ENCODE measurements at regions not wholly inside any gene's neighbourhood (a gene's known extent, or its start where the extent isn't known, plus 50 kb on each side); places are given as distances from the start of the nearest gene placed in this dataset.

DNA sequence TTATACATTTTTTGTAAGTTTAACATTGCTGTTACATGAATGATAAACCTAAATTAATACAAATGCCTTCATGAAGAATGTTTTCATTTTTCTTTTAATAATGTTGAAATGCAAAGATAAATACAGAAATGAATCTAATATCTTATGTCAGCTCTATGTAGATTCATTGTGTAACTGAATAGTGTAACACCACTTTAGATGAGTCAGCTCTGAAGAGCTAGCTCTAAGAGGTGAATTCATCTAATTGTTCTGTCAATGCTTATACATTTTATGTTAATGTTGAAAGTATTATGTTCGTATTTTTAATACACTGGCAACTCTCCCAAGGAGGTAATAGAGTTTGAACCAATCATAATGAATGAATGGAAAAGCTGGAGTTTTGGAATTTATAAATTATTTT, 146.9 kb upstream of the FMR1 start:
- Histone ChIP-seq H3K36me3 (no peaks in the 10 kb centered on the region), H3K27me3 (no peaks in the 10 kb centered on the region), H3K27ac (no peak overlapping the region), H3K4me1 (no peaks in the 10 kb centered on the region), H3K4me3 (no peak overlapping the region), H3K9me3 (no peaks in the 10 kb centered on the region)
- DNase-seq (ENCODE audit: low spot score in 2 of 2): no peak
- no peak for TF ChIP-seq POLR2AphosphoS5 (IDR thresholded peaks at IDR 0.05)
- TF ChIP-seq CTCF (IDR thresholded peaks at IDR 0.05): no peak
- no peak for TF ChIP-seq POLR2A (IDR thresholded peaks at IDR 0.05)
- intact Hi-C loops (cut with DNase I; ENCODE audit: low total_unique reads): no loop called here

DNA sequence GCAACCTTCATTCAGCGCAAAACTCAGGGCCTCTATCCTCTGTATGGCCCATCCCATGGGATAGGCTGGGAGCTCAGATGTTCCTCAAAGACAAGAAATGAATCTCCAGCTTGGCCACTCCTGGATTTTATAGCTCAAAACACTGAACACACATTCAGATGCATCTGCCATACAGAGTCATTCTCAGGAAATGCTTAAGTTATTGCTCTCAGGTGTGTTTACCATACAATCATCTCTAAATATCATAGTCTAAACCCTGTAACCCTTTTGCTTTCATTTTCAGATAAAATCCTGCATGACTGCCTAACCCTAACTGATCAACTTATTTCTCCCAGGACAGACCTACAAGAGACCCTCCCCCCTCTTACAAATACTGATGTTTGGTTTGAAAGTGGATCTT, 140.9 kb upstream of the FMR1 start:
- intact Hi-C loops (cut with DNase I; ENCODE audit: low total_unique reads): no loop called here
- Histone ChIP-seq H3K27me3 (peaks cover 0 to 6% of the 10 kb centered on the region in 2 donors), H3K9me3 (no peaks in the 10 kb centered on the region), H3K36me3 (no peaks in the 10 kb centered on the region), H3K4me1 (no peaks in the 10 kb centered on the region), H3K4me3 (no peak overlapping the region), H3K27ac (no peak overlapping the region)
- DNase-seq (ENCODE audit: low spot score in 2 of 2): no peak
- no peak for TF ChIP-seq POLR2A (IDR thresholded peaks at IDR 0.05)
- TF ChIP-seq POLR2AphosphoS5 (IDR thresholded peaks at IDR 0.05): no peak
- TF ChIP-seq CTCF (IDR thresholded peaks at IDR 0.05): no peak

- intact Hi-C loops (cut with DNase I; ENCODE audit: low total_unique reads): no loop called here
Observed at GRCh38 chrX:147776988-147777387, 134.7 kb upstream of the FMR1 start.

DNA sequence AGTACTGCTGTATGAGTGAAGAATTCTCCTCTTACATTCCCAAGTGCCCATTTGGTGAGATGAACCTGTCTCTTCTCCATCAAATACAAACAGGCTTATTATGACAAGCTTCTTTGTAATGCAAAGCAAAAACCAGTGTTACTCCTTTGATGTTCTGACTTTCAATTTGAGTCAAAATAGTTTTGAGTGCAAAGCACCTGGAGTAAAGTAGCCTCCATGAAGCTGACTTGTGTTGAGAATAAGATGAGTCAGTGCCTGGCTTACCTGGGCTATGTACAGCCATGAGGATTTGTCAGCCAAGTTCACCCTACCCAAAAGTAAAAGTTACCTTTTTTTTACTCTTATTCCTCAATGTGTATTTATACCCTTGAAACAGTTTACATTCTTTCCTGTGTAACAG, 132.5 kb upstream of the FMR1 start:
- no peak for DNase-seq (ENCODE audit: low spot score in 2 of 2)
- Histone ChIP-seq H3K36me3 (no peaks in the 10 kb centered on the region), H3K4me3 (no peak overlapping the region), H3K27ac (no peak overlapping the region), H3K4me1 (no peaks in the 10 kb centered on the region), H3K9me3 (no peaks in the 10 kb centered on the region), H3K27me3 (peaks cover 0 to 15% of the 10 kb centered on the region in 2 donors)
- intact Hi-C loops (cut with DNase I; ENCODE audit: low total_unique reads): no loop called here
- TF ChIP-seq CTCF (IDR thresholded peaks at IDR 0.05) (no peak), POLR2A (IDR thresholded peaks at IDR 0.05) (no peak), POLR2AphosphoS5 (IDR thresholded peaks at IDR 0.05) (no peak)

More at GRCh38 chrX:147776988-147777387, 134.7 kb upstream of the FMR1 start:
- H3K9me3 ChIP-seq: no peaks in the 10 kb centered on the region
- TF ChIP-seq CTCF (IDR thresholded peaks at IDR 0.05) (no peak), POLR2A (IDR thresholded peaks at IDR 0.05) (no peak), POLR2AphosphoS5 (IDR thresholded peaks at IDR 0.05) (no peak)
- no peak overlapping the region for H3K4me3 ChIP-seq
- no peaks in the 10 kb centered on the region for H3K4me1 ChIP-seq
- no peaks in the 10 kb centered on the region for H3K36me3 ChIP-seq
- H3K27me3 ChIP-seq: peaks cover 0 to 15% of the 10 kb centered on the region in 2 donors
- DNase-seq (ENCODE audit: low spot score in 2 of 2): no peak
- no peak overlapping the region for H3K27ac ChIP-seq

GRCh38 chrX:147781844-147782243, 129.9 kb upstream of the FMR1 start:
- Histone ChIP-seq H3K27ac (no peak overlapping the region), H3K27me3 (peaks cover 0 to 5% of the 10 kb centered on the region in 2 donors), H3K4me1 (no peaks in the 10 kb centered on the region), H3K36me3 (no peaks in the 10 kb centered on the region), H3K9me3 (no peaks in the 10 kb centered on the region), H3K4me3 (no peak overlapping the region)
- TF ChIP-seq POLR2A (IDR thresholded peaks at IDR 0.05): no peak
- TF ChIP-seq POLR2AphosphoS5 (IDR thresholded peaks at IDR 0.05): no peak
- no peak for TF ChIP-seq CTCF (IDR thresholded peaks at IDR 0.05)
- DNase-seq (ENCODE audit: low spot score in 2 of 2): no peak
- intact Hi-C loops (cut with DNase I; ENCODE audit: low total_unique reads): loop anchor here (1.0 kb wide), 1 partner anchor 12 kb away; no protein-coding TSS in a partner anchor

Measured in breast epithelium (tissue), 4 donors.